AG04449 (cell line): ENCODE measurements at regions not wholly inside any gene's neighbourhood (a gene's known extent, or its start where the extent isn't known, plus 50 kb on each side); places are given as distances from the start of the nearest gene placed in this dataset.

Source experiments
- CTCF ChIA-PET: fragments of 350-600 bp; formaldehyde crosslinking; extraction: SDS; loops from one replicate; lab custom pipeline; 2021; ENCODE audit warnings: antibody characterized with exemption; lab: Yijun Ruan, JAX
- POLR2A ChIA-PET: fragments of 400-600, 350-600 bp; formaldehyde crosslinking; extraction: SDS; loops from one replicate; lab custom pipeline; 2020; ENCODE audit warnings: antibody characterized with exemption, inconsistent platforms; lab: Yijun Ruan, JAX
- DNase-seq: peaks from one replicate; pipeline ENCODE4 v3.0.0-alpha.2; 2010; ENCODE audit warnings: low read depth, low spot score
- H3K4me3 ChIP-seq: 2 replicates; pipeline ENCODE4 v1.5.1; 2011; ENCODE audit warnings: low read depth, mild to moderate bottlenecking, control low read depth, low read length
- TF ChIP-seq, protein P1 (sequence below): IDR thresholded peaks from one replicate; pipeline ENCODE4 v1.5.1; 2011; ENCODE audit warnings: mild to moderate bottlenecking, moderate library complexity, low read length, control low read depth, inconsistent platforms; ENCODE audit not compliant: insufficient read depth; ENCODE audit errors: missing control alignments

DNA sequence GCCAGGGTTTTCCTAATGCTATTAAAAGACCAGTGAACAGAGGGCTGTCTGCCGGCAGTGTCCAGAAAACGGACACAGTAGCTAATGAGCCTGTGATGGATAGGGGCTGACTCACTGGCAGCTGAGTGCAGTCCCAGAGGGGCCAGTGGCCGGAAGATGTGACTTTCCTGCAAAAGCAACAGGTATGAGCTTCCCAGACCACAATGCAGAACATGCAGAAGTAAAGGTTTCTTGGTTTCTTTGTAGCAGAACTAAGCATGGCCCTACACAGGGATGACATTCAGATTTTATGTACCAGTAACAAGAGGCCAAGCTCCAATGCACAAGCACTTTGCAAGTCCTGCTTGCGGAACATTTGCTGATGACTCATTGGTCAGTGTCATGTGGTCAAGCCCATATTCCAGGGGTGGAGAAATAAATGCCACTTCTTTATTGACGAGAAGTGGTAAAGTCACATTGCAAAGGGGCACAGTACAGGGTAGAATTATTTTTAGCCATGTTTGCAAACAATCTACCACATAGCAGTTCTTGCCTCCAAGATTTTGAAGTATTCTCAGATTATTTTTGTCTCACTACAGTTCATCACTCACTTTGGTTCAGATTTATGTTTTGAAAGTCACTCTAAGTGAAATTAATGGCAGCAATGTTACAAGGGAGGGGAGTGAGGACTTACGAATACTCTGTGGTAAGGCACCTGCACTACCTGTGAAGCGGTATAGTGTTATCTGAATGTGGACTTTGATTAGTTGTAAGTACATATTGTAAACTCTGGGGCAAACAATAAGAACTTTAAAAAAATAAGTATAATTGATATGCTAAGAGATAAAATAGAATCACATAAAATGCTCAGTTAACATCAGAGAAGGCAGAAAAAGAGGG is 263.3 kb downstream of the ABHD5 start:
- peak; percentile 16 for DNase-seq
- H3K4me3 ChIP-seq: no peak overlapping the region
- ChIA-PET POLR2A (no interaction called here), CTCF (interaction anchor here (1.3 kb wide), 1 partner anchor 16 kb away, joined by 3 read pairs; no protein-coding TSS in a partner anchor)
- TF ChIP-seq, protein P1, sequence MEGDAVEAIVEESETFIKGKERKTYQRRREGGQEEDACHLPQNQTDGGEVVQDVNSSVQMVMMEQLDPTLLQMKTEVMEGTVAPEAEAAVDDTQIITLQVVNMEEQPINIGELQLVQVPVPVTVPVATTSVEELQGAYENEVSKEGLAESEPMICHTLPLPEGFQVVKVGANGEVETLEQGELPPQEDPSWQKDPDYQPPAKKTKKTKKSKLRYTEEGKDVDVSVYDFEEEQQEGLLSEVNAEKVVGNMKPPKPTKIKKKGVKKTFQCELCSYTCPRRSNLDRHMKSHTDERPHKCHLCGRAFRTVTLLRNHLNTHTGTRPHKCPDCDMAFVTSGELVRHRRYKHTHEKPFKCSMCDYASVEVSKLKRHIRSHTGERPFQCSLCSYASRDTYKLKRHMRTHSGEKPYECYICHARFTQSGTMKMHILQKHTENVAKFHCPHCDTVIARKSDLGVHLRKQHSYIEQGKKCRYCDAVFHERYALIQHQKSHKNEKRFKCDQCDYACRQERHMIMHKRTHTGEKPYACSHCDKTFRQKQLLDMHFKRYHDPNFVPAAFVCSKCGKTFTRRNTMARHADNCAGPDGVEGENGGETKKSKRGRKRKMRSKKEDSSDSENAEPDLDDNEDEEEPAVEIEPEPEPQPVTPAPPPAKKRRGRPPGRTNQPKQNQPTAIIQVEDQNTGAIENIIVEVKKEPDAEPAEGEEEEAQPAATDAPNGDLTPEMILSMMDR: no peak

DNA sequence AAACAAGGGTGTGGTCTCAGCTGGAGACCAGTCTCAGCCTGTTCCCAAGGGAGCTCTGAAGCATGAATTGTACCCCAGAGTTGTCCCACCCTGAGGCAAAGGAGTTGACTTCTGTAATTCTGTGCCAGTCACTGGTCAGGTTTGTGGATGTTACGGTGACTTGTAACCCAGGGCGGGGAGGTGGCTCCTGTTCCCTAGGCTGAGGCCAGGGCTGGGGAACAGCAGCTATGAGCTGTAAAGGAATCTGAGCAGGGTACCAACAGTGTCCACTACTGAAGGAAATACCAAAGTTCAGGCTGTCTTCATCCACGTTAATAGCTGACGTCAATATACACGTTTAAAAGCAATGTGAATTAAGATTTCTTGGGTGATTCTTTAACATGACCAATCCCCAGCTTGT is 266.2 kb downstream of the ABHD5 start:
- ChIA-PET CTCF (interaction anchor here (1.8 kb wide), 1 partner anchor 188 kb away, joined by 6 read pairs; no protein-coding TSS in a partner anchor), POLR2A (no interaction called here)
- no peak for DNase-seq
- TF ChIP-seq, protein P1: no peak
- no peak overlapping the region for H3K4me3 ChIP-seq

DNA sequence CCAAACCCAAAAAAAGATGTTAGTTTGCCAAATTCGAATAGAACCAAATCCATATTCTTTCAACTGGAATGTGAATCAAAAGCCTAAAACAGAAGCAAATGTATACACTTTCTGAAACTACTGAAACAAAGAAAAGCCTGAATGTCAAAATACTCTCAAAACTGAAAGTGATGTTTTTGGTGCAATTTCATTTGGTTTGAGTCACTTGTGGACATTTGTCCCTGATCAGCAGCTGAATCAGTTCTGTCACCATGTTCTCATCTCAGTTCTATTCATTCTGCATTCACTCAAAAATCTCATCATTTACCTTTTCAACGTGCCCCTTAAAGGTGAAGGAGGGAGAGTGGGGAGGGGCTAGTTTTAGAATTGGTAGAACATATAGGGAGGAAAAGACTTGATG is 266.8 kb downstream of the ABHD5 start:
- ChIA-PET CTCF (interaction anchor here (1.8 kb wide), 1 partner anchor 188 kb away, joined by 6 read pairs; no protein-coding TSS in a partner anchor), POLR2A (no interaction called here)
- no peak overlapping the region for H3K4me3 ChIP-seq
- DNase-seq: no peak
- TF ChIP-seq, protein P1: no peak

DNA sequence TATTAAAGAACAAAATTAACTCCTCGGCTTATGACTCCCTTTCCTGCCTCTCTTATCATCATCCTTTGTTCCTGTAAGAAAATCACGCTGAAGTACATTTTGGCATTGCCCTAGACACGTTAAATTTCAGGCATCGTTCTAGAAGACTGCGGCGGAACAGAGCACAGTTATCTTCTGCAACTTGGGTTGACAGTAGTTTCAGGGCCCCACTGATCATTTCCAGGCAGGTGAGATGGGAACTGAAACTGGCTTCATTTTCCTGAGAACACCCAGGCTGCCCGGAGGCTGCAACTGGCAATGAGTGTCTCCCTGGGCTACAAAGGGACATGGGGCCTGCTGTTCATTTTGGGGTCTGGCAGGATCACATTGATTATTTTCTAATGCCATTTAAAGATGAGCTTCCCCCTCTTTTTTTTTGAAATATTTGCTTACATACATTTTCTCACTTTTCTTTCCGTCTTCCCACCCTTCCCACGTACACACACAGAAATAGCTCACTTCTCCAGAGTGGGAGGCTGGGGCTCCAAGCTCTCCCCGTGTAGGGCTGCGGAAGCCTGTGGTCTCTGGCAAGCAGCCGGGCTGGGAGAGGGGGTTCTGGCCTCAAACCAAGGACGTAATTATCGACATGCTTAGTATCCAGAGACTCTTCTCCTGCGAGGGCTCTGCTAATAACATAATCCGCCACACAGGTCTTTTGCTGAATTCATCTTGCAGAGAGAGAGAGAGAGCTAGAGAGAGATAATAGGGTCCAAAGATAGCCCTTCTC is 267.4 kb downstream of the ABHD5 start:
- DNase-seq: no peak
- CTCF ChIA-PET: interaction anchor here (1.8 kb wide), 1 partner anchor 189 kb away, joined by 6 read pairs; no protein-coding TSS in a partner anchor
- no peak overlapping the region for H3K4me3 ChIP-seq
- POLR2A ChIA-PET: no interaction called here
- TF ChIP-seq, protein P1: no peak

DNA sequence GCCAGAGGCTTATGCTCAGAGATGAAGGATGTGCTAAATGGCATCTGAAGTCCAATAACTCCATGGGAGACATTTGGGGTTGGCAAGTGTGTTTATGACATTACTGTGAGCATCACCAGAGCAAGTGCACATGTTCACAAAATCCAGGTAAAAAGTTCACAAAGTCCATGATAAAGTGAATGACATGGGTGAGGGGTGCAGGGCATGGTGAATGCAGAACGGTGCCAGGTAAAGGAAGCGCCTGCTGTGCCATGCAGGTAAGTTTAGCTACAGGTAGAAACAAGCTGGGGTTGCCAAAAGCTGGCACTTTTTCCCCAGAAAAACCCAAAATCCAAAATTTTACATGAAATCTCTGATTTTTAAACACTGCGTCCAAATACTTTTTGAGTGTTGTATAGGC is 268.2 kb downstream of the ABHD5 start:
- TF ChIP-seq, protein P1: no peak

More for the DNA sequence above, 268.2 kb downstream of the ABHD5 start:
- ChIA-PET CTCF (no interaction called here), POLR2A (no interaction called here)
- DNase-seq: no peak
- no peak overlapping the region for H3K4me3 ChIP-seq
